RCC 7860 (cell line): ENCODE measurements at regions not wholly inside any gene's neighbourhood (a gene's known extent, or its start where the extent isn't known, plus 50 kb on each side); places are given as distances from the start of the nearest gene placed in this dataset.
"Not testable (repeated sequence)": the region's sequence is repeated elsewhere in the genome, so short reads cannot be mapped to it uniquely, and the experiment has no call there.

Experiments used
- DNase-seq: peaks from one replicate; pipeline ENCODE4 v3.0.0-alpha.2; 2015; ENCODE audit warnings: low spot score
- FAIRE-seq: peaks from 2 replicates; lab custom pipeline; 2012; peaks lifted over from hg19 to GRCh38; lab: Jason Lieb, UNC

DNA sequence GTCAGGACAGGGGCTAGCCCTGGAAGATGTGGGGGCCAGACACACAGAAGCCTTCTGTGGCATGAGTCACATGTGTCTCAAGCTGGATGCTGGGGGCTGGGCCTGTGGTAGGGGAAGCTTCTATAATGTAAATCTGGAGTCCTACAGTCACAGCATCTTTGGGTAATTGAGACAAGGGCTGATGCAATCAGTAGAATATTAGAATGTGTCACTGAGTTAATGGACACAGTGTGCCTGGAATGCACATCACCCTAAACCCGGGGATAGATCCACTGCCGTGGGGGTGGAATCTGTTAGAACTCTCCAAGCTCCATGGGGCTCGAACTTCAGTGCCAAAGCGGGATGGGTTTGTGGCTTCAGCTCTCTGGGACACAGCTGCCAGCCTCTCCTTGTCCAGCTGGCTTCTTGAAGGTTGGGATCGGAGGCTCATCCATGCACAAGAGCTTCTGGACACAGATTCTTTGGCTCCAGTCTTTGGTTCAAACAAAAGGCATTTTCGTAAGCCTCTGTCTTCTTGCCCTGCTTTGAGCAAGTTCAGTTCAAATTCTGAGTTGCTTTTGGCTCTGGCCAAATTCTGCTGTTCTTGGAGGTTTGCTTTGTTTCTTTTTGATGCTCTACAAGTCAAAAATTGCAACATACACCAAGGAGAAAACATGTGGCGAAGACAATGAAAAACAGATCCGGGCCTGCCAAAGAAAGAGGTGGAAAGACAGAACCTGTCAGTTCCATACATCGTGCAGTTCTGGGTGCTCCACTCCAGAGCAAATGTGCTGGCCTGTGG is 194.8 kb upstream of the ZNF32 start:
- FAIRE-seq (peak; percentile 68), DNase-seq (peak; percentile 83)

DNA sequence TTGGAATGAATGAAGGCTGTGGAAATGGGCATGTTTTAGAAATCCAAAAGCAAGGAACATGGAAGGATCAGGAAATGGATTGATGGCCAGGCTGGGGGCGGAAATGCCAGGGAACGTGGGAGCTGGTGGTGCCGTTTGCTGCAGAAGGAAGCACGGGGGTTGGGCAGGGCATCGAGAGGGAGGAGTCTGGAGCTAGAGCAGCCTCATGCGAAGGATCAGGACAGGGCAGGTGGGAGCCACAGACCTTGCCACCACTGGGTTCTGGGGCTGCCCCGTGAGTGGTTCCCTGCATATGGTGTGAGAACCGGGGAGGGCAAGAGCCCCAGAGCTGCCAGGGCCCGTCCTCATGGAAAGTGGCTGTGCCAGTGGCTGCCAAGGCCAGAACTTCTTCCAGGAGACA is 193.8 kb upstream of the ZNF32 start:
- DNase-seq (no peak), FAIRE-seq (no peak)

DNA sequence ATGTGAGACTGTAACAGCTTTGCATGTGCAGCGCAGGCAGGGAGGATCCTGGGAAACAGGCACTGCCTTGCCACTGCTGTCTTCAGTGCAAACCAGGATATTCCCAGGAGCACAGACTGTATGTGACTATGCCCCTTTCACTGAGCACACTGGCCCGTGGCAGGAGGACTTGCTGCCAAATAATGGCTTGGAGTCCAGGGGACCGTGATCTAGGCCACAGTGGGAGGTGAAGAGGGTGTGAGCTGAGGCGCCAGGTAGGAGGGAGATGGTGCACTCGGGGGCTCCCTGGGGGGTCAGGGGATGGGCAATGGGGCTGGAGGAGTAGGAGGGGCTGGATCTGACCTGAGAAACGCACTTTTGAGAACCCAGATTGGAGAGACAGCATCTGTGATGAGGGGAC is 193.4 kb upstream of the ZNF32 start:
- DNase-seq (no peak), FAIRE-seq (no peak)

DNA sequence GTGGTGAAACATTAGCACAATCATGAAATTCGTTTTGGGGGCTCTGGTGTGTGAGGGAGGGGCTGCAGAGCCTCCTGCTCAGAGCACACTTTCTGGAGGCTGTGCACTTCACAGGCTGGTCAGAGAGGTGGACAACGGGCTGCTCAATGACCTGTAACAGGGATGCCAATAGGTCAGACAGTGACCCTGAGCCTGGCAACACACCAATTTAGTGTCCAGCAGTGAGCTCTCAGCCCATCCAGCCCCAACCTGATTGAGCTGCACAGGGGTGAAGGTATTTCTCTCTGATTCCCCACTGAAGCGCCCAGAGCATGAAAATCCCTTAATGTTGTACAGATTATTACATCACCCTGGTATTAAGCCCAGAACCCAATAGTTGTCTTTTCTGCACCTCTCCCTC is 191.3 kb upstream of the ZNF32 start:
- FAIRE-seq, result no peak
- DNase-seq, result no peak

DNA sequence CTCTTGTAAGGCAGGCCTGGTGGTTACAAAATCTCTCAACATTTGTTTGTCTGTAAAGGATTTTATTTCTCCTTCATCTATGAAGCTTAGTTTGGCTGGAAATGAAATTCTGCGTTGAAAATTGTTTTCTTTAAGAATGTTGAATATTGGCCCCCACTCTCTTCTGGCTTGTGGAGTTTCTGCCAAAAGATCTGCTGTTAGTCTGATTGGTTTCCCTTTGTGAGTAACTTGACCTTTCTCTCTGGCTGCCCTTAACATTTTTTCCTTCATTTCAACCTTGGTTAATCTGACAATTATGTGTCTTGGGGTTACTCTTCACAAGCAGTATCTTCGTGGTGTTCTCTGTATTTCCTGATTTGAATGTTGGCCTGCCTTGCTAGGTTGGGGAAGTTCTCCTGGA is 186.1 kb upstream of the ZNF32 start:
- not testable (repeated sequence) for DNase-seq, FAIRE-seq

DNA sequence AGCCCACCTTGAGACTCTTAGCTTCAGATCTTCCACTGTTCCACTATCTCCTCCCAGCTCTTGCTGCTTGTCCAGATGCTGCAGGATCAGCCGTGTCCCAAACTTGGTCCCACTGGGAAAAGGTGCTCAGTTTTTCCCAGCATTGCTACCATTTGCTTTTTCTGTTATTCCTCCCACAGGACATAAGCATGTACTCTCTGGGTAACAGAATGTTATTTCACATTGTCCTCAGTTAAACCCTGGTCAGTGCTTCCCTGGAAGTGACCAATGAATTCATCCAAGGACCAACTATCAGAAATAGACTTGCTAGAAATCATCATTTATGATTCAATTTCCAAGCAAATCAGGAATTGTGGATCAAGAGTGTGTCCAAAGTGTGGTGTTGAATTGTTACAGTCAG is 179.2 kb upstream of the ZNF32 start:
- DNase-seq (no peak), FAIRE-seq (no peak)

DNA sequence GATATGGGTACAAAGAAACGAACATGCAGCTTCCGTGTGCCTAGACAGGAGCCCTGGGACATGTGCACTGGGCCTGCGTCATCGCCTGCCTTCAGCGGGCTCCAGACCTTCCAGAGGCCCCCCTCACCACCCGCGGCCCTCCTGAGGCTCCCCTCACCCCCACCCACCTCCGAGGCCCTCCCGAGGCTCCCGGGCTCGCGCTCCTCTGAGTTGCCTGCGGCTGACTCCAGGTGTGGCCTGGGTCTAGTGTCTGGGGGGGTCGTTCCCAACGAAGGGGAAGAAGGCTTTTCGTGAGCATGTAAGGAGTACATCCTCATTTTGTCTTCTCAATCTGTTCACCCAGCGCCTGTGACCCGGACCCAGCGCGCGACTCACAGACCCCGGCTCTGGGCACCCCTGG is 177.3 kb upstream of the ZNF32 start:
- no peak for DNase-seq
- FAIRE-seq, result no peak

DNA sequence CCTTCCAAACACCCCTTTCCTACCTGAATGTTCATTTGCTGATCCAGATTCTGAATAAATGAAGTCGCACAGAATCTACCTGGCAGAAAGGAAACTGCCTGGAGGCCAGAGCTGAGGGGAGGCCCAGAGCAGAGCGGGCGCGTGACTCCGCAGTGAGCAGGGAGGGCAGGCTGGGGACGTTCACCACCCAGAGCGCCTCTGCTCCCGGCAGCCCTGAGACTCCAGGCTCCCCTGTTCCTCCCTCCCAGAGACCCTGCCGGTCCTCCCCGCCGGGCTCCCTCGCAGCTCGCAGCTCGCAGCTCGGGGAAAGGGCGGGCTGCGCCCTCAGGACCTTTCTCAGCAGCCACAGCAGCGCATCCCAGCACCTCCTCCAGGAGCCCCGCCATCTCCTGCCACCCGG is 176.7 kb upstream of the ZNF32 start:
- no peak for DNase-seq
- no peak for FAIRE-seq

DNA sequence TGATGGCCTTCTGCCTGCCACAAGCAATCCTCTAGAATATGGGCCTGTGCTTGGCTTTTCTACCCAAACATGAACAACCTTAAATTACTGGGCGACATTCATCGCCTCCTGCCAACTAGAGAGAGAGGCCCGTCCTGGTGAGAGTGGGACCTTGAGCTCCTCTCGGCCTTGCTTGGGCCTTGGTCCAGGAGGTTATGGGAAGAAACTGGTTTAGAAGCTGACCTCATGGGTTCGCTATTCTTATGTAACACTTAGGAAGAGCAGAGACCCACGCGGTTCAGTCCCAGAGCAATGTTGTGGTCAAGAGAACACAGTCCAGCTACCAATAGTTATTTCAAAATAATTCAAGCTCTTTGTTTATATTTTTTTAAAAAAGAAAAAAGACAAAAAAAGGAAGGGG is 176.3 kb upstream of the ZNF32 start:
- no peak for FAIRE-seq
- DNase-seq, result no peak

DNA sequence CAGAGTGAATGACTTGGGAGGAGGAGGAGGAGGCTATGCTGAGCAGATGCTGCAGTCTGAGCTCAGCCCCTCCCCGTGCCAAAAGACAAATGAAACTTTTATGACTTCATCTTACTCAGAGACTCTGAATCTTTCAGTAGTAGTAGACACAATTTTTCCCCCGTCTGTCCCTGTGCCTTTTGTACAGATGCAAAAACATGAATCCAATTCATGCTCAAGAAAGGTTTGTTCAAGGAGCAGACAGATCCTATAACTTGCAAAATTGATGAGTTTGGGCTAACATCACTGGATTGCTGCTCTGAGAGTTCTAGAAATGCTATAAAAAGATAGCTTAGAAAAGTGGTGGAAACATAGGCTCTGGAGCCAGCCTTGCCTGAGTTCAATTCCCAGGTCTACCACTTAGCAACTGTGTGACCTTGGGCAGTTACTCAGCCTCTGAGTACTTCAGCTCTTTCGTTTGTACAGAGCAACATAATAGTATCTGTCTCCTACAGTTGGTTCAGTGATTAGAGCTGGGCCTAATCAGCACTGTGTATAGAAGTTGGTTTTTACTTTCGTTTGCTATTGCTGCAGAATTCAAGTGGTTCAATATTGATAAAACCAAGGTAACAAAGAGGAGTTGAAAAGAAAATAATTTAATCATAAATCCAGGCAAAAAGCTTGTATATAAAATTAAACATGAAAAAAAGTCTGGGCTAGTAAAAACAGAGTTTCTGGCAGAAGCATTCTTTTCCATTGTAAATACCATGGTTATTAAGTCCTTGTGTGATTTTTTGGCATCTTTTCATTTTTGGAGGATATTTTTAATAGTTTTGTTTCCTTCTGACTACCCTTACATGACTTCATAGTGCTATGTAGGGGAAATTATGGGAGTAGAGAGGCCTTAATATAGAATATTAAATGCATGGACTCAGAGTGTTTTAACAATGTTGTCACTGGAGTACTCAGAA is 174.2 kb upstream of the ZNF32 start:
- DNase-seq, result no peak
- FAIRE-seq, result no peak

DNA sequence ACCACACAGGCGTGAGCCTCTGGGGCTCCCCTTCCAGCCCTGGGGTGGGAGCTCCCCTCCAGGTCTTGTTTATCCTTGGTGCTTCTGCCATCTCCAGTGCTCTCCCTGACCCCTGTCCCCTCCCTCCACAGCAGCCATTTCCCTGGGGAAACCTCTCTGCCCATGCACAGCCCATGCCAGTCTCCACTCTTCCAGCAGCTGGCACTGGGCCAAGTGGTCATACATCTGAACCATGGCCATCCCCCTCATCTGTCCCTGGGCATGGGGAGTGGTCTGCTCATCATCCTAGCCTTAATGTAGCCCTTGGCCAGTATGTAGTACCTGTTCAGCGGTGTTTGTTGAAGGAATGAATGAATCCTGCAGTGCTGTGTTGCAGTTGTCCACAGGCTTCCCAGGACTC is 172.4 kb upstream of the ZNF32 start:
- FAIRE-seq (no peak), DNase-seq (no peak)

DNA sequence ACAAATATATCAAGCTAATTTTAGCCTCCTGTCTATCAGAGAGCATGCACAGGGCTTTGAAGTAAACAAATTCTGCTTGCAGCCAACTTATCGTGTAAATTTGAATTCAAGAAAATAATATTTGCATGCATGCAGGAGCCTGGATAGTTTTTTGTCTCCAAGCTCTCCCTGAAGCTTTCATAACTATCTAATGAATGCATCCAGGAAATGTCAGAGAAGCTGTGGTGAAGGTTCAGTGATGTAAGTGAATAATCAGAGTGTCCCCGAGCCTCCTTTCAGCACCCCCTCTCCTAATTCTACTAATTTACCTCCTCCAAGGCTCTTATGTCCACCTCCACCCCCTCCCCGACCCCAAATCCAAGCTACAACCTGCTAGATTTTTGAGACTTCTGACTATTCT is 172.0 kb upstream of the ZNF32 start:
- no peak for DNase-seq
- FAIRE-seq, result no peak

DNA sequence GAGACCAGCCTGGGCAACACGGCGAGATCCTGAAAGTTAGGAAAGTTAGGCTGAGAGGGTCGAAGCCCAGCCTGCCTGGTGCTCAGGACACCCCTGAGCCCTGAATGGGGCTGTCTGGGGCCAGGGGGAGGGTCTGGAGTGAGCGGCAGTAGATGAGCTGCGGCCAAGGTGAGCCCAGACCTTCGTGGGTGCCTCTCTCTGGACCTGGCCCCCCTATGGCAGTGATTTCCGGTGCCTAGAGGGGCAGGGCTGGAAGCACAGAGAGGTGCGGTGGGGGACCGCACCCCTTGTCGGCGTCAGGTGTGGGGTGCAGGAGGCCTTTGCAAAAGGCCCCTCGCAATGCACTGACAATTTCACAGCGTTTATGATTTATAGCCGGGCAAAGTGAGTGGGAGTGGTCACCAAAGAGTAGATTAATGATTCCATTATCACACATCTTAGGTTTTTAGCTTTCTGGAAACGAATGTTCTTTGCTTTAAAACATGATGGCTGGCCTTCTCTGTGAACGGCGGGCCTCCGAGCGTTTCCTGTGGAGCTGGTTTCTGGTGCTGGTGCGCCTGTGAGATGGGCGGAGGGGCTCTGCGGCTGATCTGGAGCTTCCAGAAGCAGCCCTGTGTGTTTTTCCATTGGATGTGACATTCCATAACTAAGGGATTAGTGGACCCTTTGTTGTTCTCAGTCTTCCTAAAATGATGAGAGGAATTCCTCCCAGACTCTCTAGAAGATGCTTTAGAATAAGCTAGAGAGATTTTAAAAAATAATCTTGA is 171.0 kb upstream of the ZNF32 start:
- no peak for FAIRE-seq
- no peak for DNase-seq

DNA sequence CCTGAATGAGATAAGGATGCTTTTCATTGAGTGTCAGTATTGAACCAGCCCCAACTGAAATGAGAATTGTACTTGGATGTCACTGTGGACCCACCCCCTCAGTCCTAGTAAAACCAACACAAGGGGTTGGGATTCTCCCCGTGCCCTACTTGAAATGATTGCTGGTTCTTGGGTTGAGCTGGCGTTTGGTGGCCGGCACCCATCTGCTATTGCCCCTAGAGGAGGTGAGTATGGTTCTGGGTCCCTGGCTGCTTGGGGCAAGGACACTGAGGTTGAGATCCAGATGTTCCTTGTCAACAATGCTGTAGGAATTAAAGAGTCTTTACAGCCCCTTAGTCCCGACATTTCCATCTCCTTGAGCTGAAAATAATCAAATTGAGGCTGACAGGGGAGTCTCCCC is 170.0 kb upstream of the ZNF32 start:
- FAIRE-seq (no peak), DNase-seq (no peak)

DNA sequence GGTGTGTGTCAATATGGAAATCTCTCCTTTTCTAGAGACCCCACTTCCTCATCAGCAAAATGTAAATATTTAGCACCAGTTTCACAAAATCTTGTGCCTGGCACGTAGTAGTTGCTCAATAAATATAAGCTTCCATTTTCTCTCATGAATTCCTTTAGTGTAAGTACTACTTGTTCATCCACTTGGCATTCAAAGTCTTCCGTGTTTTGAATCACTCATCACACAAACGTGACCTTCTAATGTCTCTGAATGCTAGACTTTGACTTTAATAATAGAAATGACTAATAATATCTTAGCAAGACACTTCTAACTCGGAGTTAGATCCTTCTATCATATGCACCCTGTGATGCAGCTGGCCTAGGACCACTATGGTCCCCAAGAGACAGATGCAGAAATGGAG is 168.7 kb upstream of the ZNF32 start:
- FAIRE-seq, result no peak
- DNase-seq, result no peak

DNA sequence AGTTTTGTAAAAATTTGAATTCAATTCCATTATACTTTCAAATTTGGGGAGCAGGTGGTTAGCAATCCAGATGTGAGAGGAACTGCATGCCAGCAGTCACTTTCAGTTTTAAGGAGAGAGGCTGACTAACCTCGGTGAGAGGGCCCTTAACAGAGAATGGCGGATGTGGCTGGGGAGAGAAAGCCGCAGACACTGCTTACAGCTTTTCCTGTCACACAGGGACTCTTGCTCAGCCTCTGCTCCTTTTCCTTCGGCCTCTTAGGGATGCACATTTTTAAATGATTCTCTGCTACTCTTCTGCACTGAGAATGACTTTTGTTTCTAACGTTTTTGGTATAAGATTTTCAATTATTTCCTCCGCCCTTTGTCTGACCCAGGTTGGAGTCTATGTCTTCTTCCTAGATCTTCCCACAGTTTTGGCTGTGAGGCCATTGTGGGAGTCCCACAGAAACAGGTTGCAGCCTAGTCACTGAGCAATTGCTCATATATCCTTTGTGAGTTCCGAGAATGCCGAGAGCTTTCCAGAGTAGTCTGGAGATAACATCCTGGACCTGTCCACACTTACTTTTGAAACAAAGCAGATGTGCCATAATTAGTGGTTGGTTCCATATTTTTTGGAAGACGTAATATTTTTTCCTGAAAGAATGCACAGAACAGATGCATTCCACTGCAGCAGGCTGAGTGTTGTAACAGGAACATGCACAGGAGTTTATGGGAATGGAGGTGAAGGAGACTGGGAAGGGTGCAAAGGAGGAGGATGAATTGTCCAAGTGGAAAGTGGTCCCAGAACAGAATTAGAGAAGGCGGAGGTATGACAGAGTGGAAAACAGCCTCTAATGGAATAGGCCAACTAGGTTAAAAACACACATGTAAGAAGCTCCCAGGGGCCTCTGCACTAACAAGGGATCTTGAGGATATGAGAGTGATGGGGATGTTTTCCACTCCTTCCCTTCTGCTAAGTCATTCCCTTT is 168.0 kb upstream of the ZNF32 start:
- FAIRE-seq (no peak), DNase-seq (no peak)

DNA sequence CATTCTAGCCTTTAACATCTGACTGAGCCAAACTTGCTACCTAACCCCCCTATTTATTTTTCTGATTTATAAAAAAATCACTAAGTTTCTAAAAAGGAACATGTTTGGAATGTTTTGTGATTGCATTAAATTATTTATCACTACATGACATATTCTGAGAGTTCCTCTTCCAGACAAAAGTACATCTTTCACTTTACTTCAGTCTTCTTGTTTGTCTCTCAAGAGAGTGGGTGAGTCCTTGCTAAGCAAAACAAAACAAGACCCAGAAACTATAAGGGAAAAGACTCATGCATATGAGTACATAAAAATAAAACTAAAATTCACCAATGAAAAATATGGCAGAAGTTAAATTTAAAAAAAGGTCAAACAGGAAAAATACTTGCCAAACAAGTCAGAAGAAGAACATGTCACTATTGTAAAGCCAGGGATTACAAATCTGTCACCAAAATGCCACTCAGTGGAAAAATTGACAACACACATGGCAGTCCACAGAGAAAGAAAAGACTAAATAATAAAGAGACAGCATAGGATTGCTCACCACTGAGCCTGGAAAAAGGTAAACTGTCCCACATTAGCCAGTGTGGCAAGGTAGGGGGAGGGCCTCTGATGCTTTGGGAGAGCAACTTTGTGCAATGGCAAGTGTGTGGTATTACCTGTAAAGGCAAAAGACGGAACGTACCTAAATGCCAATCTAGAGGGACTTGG is 166.7 kb upstream of the ZNF32 start:
- no peak for FAIRE-seq
- no peak for DNase-seq

DNA sequence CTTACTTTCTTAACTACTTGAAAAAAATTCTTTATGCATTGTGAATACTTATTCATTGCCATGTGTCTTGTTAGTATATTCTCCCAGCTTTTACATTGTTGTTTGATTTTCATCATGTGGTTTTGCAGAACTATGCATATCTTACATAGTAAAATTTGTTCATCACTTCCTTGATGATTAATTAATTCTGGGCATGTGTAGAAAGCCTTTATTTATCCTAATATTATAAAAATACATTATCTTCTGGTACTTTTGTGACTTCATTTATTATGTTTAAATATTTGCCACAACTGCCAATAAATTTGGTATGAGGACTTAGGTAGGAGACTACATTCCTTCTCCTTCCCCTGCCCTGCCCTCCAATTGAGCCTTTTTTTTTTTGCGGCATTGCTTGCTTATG is 166.0 kb upstream of the ZNF32 start:
- DNase-seq (no peak), FAIRE-seq (no peak)

DNA sequence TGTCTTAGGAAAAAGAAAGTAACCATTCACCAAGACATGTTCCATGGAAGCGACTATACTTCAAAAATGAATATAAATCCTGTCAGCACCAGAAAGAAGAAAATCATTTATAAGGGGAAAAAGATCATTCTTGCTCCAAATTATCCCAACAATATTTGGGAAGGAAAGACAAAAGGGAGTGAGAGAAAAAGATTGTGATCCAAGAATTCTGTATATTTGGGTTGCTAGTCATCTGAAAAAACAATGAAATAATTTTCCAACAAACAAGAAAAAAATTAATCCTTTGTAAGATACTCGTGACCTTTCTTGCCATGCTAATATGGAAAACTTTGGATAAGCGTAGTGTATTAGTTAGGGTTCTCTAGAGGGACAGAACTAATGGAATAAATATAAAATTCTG is 163.2 kb upstream of the ZNF32 start:
- DNase-seq (no peak), FAIRE-seq (no peak)
